ENCODE measurements at regions not wholly inside any gene's neighbourhood (a gene's known extent, or its start where the extent isn't known, plus 50 kb on each side); places are given as distances from the start of the nearest gene placed in this dataset.

DNA sequence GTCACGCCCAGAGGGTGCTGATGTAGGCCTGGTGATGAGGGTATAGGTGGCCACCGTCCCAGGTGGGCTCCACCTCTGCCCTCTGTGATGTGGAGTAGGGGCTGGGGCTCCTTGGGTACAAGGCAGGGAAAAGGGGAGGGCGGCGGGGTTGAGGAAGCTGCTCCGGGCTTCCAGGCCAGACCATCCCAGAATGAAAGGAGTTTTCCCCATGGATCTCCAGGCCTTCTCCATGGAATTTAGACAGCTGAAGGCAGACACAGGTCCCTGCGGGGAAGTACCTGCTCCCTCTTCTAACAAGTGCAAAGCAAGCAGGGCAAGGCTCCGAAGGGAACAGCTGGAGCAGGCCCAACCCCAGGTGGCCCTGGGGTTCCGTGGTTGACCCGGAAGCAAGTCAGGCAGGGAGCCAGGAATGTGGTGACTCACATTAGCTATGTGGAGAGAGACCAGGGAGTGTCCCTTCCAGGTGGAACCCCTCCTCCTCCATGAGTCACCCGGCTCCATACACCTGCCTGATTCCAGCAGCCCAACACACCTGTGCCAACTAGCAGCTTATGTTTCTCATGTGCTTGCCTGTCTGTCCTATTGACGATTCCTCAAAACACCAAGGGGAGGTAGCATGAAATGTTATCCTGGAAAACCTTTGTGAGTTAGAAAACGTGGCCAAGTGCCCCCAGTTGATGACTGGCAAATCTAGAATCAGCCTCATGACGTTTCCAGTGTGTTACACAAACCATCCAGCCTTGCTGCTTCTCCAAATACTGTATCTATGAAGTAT lies 59.7 kb upstream of the SNX9 start (continued):
- TF ChIP-seq NFIC (IDR thresholded peaks at IDR 0.05) (peak; percentile 91), C11orf30 (IDR thresholded peaks at IDR 0.05; ENCODE audit: low read depth) (peak; percentile 30; the same call in 1 of the 2 replicates), NFIX (CRISPR knock-in tag; IDR thresholded peaks at IDR 0.05; ENCODE audit: low read depth) (no peak), ATF1 (CRISPR knock-in tag; IDR thresholded peaks at IDR 0.05) (no peak), ATF1 (tag; IDR thresholded peaks at IDR 0.05) (0 out of 2 replicates have a peak, but pooled peaks have one; percentile 18), ZNF133 (CRISPR knock-in tag; IDR thresholded peaks at IDR 0.05) (no peak), MYBL2 (IDR thresholded peaks at IDR 0.05; ENCODE audit: low read depth) (no peak), MYBL2 (CRISPR knock-in tag; IDR thresholded peaks at IDR 0.05; ENCODE audit: borderline replicate concordance) (no peak), SMARCE1 (IDR thresholded peaks at IDR 0.05) (peak; percentile 90), ZKSCAN1 (IDR thresholded peaks at IDR 0.05; ENCODE audit: low read depth, low read length) (0 out of 2 replicates have a peak, but pooled peaks have one; percentile 40), SIX5 (IDR thresholded peaks at IDR 0.05; ENCODE audit: borderline replicate concordance in 1 of 2, insufficient read depth in 1 of 2, low read depth in 1 of 2, low read length in 2 of 2) (no peak), RBBP5 (IDR thresholded peaks at IDR 0.05; ENCODE audit: borderline replicate concordance, insufficient read depth, low read length, poor library complexity, severe bottlenecking) (peak; percentile 32)
- TF ChIP-seq, protein P1, sequence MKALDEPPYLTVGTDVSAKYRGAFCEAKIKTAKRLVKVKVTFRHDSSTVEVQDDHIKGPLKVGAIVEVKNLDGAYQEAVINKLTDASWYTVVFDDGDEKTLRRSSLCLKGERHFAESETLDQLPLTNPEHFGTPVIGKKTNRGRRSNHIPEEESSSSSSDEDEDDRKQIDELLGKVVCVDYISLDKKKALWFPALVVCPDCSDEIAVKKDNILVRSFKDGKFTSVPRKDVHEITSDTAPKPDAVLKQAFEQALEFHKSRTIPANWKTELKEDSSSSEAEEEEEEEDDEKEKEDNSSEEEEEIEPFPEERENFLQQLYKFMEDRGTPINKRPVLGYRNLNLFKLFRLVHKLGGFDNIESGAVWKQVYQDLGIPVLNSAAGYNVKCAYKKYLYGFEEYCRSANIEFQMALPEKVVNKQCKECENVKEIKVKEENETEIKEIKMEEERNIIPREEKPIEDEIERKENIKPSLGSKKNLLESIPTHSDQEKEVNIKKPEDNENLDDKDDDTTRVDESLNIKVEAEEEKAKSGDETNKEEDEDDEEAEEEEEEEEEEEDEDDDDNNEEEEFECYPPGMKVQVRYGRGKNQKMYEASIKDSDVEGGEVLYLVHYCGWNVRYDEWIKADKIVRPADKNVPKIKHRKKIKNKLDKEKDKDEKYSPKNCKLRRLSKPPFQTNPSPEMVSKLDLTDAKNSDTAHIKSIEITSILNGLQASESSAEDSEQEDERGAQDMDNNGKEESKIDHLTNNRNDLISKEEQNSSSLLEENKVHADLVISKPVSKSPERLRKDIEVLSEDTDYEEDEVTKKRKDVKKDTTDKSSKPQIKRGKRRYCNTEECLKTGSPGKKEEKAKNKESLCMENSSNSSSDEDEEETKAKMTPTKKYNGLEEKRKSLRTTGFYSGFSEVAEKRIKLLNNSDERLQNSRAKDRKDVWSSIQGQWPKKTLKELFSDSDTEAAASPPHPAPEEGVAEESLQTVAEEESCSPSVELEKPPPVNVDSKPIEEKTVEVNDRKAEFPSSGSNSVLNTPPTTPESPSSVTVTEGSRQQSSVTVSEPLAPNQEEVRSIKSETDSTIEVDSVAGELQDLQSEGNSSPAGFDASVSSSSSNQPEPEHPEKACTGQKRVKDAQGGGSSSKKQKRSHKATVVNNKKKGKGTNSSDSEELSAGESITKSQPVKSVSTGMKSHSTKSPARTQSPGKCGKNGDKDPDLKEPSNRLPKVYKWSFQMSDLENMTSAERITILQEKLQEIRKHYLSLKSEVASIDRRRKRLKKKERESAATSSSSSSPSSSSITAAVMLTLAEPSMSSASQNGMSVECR (CRISPR knock-in tag; IDR thresholded peaks at IDR 0.05) = no peak
- TF ChIP-seq, protein P2, sequence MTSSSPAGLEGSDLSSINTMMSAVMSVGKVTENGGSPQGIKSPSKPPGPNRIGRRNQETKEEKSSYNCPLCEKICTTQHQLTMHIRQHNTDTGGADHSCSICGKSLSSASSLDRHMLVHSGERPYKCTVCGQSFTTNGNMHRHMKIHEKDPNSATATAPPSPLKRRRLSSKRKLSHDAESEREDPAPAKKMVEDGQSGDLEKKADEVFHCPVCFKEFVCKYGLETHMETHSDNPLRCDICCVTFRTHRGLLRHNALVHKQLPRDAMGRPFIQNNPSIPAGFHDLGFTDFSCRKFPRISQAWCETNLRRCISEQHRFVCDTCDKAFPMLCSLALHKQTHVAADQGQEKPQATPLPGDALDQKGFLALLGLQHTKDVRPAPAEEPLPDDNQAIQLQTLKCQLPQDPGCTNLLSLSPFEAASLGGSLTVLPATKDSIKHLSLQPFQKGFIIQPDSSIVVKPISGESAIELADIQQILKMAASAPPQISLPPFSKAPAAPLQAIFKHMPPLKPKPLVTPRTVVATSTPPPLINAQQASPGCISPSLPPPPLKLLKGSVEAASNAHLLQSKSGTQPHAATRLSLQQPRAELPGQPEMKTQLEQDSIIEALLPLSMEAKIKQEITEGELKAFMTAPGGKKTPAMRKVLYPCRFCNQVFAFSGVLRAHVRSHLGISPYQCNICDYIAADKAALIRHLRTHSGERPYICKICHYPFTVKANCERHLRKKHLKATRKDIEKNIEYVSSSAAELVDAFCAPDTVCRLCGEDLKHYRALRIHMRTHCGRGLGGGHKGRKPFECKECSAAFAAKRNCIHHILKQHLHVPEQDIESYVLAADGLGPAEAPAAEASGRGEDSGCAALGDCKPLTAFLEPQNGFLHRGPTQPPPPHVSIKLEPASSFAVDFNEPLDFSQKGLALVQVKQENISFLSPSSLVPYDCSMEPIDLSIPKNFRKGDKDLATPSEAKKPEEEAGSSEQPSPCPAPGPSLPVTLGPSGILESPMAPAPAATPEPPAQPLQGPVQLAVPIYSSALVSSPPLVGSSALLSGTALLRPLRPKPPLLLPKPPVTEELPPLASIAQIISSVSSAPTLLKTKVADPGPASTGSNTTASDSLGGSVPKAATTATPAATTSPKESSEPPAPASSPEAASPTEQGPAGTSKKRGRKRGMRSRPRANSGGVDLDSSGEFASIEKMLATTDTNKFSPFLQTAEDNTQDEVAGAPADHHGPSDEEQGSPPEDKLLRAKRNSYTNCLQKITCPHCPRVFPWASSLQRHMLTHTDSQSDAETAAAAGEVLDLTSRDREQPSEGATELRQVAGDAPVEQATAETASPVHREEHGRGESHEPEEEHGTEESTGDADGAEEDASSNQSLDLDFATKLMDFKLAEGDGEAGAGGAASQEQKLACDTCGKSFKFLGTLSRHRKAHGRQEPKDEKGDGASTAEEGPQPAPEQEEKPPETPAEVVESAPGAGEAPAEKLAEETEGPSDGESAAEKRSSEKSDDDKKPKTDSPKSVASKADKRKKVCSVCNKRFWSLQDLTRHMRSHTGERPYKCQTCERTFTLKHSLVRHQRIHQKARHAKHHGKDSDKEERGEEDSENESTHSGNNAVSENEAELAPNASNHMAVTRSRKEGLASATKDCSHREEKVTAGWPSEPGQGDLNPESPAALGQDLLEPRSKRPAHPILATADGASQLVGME (CRISPR knock-in tag; IDR thresholded peaks at IDR 0.05) = no peak

Data from K562 (cell line).